Right atrium auricular region (tissue), 2 donors: ENCODE measurements at regions not wholly inside any gene's neighbourhood (a gene's known extent, or its start where the extent isn't known, plus 50 kb on each side); places are given as distances from the start of the nearest gene placed in this dataset.

Experiments used
- DNase-seq: peaks from one replicate; pipeline ENCODE4 v3.0.0-alpha.2; 2019; ENCODE audit warnings: low spot score
- H3K27ac ChIP-seq, 2 donors: fragments of 200-600 bp; sonication (generic); 1 replicate in 1 of 2; 2 replicates in 1 of 2; pipeline ENCODE4 v1.5.1; 2016 to 2019
- H3K27me3 ChIP-seq, 2 donors: fragments of 200-600 bp; sonication (generic); one replicate each; pipeline versions ENCODE4 v1.5.1 to v1.6.0; 2017 to 2019
- H3K36me3 ChIP-seq: fragments of 200-600 bp; sonication (generic); one replicate; pipeline ENCODE4 v1.5.1; 2016
- H3K4me1 ChIP-seq, 2 donors: fragments of 200-600 bp; sonication (generic); one replicate each; pipeline versions ENCODE4 v1.5.1 to v1.6.0; 2017 to 2019
- H3K4me3 ChIP-seq, 2 donors: fragments of 200-600 bp; sonication (generic); 1 replicate in 1 of 2; 2 replicates in 1 of 2; pipeline ENCODE4 v1.5.1; 2017 to 2019; ENCODE audit warnings: mild to moderate bottlenecking in 1 of 2, moderate library complexity in 1 of 2
- H3K9me3 ChIP-seq, 2 donors: fragments of 200-600 bp; sonication (generic); one replicate each; pipeline ENCODE4 v1.5.1; 2019
- TF ChIP-seq, protein P1 (sequence below), 2 donors: fragments of 200-600 bp; sonication (generic); IDR thresholded peaks; one replicate each; pipeline ENCODE4 v1.5.1; 2019; ENCODE audit warnings: antibody characterized with exemption in 2 of 2

DNA sequence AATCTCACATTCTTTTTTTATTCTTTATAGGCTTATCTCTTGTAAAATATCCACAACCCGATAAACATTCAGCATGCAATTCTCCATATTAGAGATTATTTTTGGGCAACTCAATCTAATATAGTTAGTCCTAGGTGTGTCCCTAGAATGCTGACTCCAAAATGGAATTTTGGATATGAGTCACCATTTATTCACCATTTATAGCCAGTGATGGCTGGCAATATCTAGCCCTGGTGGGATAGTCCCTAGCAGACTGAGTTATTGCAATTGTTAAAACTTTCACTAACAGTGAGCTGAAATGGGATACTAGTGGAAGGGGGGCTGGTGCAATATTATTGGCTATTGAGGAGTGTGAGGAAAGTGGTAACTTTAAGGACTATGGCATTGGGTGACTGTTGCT, 401.6 kb downstream of the SLC4A3 start:
- TF ChIP-seq, protein P1, sequence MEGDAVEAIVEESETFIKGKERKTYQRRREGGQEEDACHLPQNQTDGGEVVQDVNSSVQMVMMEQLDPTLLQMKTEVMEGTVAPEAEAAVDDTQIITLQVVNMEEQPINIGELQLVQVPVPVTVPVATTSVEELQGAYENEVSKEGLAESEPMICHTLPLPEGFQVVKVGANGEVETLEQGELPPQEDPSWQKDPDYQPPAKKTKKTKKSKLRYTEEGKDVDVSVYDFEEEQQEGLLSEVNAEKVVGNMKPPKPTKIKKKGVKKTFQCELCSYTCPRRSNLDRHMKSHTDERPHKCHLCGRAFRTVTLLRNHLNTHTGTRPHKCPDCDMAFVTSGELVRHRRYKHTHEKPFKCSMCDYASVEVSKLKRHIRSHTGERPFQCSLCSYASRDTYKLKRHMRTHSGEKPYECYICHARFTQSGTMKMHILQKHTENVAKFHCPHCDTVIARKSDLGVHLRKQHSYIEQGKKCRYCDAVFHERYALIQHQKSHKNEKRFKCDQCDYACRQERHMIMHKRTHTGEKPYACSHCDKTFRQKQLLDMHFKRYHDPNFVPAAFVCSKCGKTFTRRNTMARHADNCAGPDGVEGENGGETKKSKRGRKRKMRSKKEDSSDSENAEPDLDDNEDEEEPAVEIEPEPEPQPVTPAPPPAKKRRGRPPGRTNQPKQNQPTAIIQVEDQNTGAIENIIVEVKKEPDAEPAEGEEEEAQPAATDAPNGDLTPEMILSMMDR (IDR thresholded peaks at IDR 0.05) = no peak
- Histone ChIP-seq H3K27ac (no peak overlapping the region), H3K9me3 (no peaks in the 10 kb centered on the region), H3K4me3 (no peak overlapping the region), H3K27me3 (no peaks in the 10 kb centered on the region), H3K36me3 (no peaks in the 10 kb centered on the region), H3K4me1 (no peaks in the 10 kb centered on the region)
- DNase-seq = no peak

DNA sequence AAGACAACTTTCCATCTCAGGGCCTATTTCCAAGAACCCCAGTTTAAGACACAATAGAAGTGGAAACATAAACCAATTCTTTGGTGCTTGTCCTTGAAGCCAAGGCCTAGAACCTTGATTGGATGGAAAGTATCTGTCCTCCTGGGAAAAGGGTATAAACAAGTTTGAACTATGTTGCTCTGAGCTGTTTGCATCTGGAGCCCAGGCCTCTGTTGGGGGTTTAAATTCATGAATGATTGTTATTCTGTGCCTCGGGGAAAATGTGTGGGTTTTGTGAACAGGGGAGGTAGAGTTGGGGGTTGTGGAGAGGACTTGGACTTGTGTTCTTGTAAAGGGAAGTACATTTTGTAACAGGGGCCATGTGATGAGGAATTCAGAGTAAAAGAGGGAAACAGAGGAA, 406.1 kb downstream of the SLC4A3 start:
- Histone ChIP-seq H3K27ac (no peak overlapping the region), H3K27me3 (no peaks in the 10 kb centered on the region)
- TF ChIP-seq, protein P1 (IDR thresholded peaks at IDR 0.05) = no peak

DNA sequence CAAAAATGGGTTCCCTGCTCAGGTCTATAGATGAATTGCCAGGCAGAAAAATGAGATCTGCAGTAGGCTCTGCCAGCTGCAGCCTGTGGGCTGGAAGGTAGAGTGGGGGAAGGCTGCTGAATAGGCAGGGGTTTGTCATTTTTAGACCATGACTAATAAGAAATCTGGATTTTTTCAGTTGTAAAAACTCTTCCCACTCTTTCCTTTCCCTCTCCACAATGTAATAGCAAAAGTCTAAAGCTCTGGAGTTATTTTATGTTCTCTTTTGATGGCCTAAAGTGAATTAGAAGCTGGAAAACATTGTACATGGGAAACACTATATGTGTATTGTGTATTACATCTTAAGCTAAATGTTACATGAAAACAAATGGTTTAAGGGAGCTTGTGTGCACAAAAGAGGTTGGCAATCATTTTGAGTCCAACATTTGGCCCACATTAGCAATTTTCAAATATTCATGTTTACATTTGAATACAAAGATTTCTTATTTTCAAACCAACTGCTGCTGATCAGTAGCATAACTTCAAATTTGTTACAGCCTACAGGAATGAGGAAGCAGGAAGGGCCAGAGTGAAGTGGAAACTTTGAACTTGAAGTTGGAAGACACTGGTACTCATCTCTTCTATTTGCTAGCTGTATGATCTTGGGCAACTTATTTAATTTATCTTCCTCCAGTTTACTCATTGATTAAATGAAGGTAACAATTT, 407.1 kb downstream of the SLC4A3 start:
- no peaks in the 10 kb centered on the region for H3K27me3 ChIP-seq
- H3K4me1 ChIP-seq = no peaks in the 10 kb centered on the region
- H3K36me3 ChIP-seq = no peaks in the 10 kb centered on the region
- no peak overlapping the region for H3K4me3 ChIP-seq
- TF ChIP-seq, protein P1 (IDR thresholded peaks at IDR 0.05) = no peak
- DNase-seq = no peak
- no peaks in the 10 kb centered on the region for H3K9me3 ChIP-seq
- H3K27ac ChIP-seq = no peak overlapping the region

More for the DNA sequence above, 406.1 kb downstream of the SLC4A3 start:
- no peak for DNase-seq
- Histone ChIP-seq H3K4me3 (no peak overlapping the region), H3K9me3 (no peaks in the 10 kb centered on the region), H3K36me3 (no peaks in the 10 kb centered on the region), H3K4me1 (no peaks in the 10 kb centered on the region)

DNA sequence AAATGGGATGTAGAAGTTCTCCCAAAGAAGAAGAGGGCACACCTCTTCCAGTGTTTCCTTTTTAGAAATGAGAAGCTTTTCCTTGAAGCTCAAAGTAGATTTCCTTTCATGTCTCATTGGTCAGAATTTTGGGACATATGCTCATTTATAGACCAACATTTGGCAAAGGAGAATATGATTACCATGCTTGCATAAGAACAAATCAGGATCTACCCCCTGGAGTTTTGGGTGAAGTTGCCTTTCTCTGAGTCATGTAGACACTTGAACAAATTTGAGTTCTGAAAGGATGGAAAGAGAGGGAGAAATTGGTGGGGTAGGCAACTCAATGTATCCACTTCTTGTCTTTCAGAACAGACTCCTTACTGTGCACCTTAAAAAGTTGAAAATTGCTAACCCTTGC, 409.0 kb downstream of the SLC4A3 start:
- Histone ChIP-seq H3K4me3 (no peak overlapping the region), H3K27ac (no peak overlapping the region), H3K9me3 (no peaks in the 10 kb centered on the region), H3K27me3 (no peaks in the 10 kb centered on the region), H3K36me3 (no peaks in the 10 kb centered on the region), H3K4me1 (no peaks in the 10 kb centered on the region)
- DNase-seq = no peak
- TF ChIP-seq, protein P1 (IDR thresholded peaks at IDR 0.05) = no peak

DNA sequence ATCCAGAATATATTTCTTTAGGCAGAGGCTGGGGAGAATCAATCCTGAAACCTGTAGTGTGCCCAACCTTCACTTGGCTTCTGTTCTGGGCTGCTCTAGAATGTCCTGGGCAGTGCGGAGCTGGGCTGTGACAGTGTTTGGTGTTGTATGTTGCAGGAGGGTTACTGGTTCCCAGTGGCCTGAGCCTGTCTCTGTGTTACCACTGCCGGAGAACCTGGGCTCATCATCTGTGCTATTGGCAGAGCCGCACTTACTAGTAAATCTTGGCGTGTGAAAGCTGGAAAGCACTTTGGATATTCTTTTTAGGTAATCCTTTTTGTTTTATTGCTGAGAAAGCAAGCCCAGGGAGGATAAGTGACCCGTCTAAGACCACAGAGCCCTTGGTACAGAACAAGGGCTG, 412.9 kb downstream of the SLC4A3 start:
- Histone ChIP-seq H3K4me1 (no peaks in the 10 kb centered on the region), H3K27me3 (no peaks in the 10 kb centered on the region), H3K4me3 (no peak overlapping the region), H3K9me3 (no peaks in the 10 kb centered on the region), H3K27ac (no peak overlapping the region), H3K36me3 (no peaks in the 10 kb centered on the region)
- no peak for DNase-seq
- TF ChIP-seq, protein P1 (IDR thresholded peaks at IDR 0.05) = no peak

DNA sequence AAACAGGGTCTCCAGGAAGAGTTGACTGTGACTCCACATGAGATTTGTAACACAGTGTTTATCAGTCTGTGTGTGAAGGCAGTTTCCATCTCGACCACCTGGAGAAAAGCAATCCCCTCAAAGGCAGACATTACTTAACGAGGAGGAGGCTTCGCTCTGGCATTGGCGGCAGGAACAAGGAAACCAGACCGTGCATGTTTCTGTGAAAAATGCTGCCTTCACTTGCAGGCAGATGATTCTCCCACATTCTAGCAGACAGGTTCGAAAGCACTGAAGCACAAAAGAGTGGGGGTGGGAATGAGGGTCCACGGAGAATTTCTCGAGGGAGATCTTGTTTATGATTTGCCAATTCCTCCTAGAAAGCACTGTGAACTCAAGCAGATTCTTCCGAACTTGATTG, 414.0 kb downstream of the SLC4A3 start:
- no peak overlapping the region for H3K4me3 ChIP-seq
- H3K4me1 ChIP-seq = no peaks in the 10 kb centered on the region
- TF ChIP-seq, protein P1 (IDR thresholded peaks at IDR 0.05) = no peak
- no peak overlapping the region for H3K27ac ChIP-seq
- no peaks in the 10 kb centered on the region for H3K36me3 ChIP-seq
- H3K9me3 ChIP-seq = no peaks in the 10 kb centered on the region
- DNase-seq = no peak
- no peaks in the 10 kb centered on the region for H3K27me3 ChIP-seq
